ENCODE measurements at regions not wholly inside any gene's neighbourhood (a gene's known extent, or its start where the extent isn't known, plus 50 kb on each side); places are given as distances from the start of the nearest gene placed in this dataset.
"Not testable (repeated sequence)": the region's sequence is repeated elsewhere in the genome, so short reads cannot be mapped to it uniquely, and the experiment has no call there.

DNA sequence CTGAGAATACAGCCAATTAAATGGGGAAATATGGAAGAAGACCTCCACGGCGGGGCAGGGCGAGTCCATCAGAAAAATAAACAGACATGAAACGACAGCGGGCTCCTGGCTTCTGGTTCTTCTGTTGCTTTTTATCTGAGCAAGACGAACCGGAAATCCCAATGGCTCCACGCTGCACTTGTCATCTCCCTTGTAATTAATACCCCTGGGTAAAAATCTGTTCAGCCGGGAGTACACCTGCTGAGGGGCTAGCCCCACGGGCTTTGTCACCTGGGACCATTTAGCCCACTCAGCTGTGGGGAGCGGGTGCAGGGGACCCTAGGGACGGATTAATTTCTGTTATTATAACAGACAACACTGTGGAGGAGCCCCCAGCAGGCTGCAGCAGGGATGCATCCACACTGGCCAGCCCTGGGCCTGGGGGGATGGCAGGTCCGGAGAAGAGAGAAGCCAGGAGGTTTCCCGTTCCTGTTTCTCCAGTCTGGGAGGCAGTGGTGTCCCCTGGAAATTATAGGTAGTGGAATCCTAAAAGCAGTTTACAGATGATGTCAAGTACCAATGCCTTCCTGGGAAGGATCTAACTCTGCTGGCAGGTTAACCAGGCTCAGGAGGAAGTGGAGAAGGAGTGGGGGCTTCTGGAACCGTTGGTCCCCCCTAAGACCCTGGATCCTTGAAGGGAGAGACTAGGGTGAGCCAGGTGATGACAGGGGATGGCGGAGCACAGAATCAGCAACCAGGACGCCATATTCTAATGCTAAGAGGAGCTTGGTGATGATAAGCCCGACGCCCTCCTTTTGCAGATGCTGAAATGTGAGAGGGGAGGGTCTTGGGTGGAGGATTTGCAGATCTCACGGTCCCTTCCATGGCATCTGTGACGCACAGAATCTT, 566.1 kb downstream of the PTPRU start:
- no peak for DNase-seq (ENCODE audit: low read depth)

DNA sequence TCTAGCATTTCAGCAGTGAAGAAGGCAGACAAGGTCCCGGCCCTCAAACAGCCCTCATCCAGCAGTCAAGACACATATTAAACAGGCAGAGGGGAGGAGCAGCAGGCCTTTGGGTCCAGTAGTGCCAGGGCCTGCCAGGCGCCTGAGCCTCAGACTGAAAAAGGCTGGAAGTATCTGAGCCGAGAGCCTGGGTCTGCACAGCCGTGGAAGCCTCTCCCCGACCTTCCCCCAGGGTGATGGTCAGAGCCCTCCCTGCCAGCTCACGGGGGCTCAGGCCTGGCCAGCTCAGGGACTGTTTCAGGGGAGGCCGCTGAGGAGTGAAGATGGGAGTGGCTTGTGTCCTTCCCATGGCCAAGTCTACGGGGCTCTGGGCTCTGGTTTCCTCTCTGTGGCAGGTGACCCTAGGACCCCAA, 565.2 kb downstream of the PTPRU start:
- no peak for DNase-seq (ENCODE audit: low read depth)

- no peak for DNase-seq (ENCODE audit: low read depth)
Observed at GRCh38 chr1:29801003-29801402, 564.7 kb downstream of the PTPRU start.

- no peak for DNase-seq (ENCODE audit: low read depth)
Observed at GRCh38 chr1:29800522-29800956, 564.2 kb downstream of the PTPRU start.

DNA sequence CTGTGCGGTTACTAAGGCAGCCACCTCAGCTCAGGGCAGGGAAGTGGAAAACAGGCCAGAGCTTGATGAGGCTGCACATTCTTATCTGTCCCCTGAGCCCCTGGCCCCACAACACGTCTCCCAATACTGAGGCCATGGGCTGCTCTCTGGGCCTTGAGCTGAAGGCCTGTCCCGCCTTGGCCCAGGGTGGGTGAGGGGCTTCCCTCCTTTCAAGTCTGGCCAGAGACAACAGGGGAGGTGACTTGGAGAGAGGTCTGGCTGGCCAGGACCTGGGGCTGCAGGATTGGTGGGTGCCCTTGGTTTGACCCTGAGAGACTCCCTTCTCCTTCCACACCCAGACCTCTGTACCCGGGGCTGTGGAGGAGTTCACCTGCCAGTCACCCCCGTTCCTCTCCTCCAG, 563.8 kb downstream of the PTPRU start:
- no peak for DNase-seq (ENCODE audit: low read depth)

GRCh38 chr1:29798699-29799566, 562.6 kb downstream of the PTPRU start:
- no peak for DNase-seq (ENCODE audit: low read depth)

- not testable (repeated sequence) for DNase-seq (ENCODE audit: low read depth)
Observed at GRCh38 chr1:29797125-29797524, 560.8 kb downstream of the PTPRU start.

- DNase-seq (ENCODE audit: low read depth) = not testable (repeated sequence)
Observed at GRCh38 chr1:29795965-29796364, 559.6 kb downstream of the PTPRU start.

- no peak for DNase-seq (ENCODE audit: low read depth)
Observed at GRCh38 chr1:29793653-29794348, 557.5 kb downstream of the PTPRU start.

- DNase-seq (ENCODE audit: low read depth) = no peak
Observed at GRCh38 chr1:29793101-29793546, 556.8 kb downstream of the PTPRU start.

DNA sequence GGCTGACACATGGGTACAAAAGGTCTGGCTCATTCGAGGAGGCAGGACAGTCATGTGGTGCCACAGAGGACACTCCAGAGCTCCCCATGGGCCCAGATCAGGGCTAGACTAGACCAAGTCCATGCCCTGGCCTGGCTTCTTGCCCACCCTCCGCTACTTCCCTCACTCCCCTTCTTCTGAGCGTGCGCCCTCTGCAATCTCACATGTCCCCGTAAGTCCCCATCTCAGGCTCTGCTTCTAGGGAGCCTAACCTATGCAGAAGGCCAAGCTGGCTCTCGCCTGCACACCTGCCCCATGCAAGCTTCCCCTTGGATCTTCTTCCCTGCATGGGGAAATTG, 553.6 kb downstream of the PTPRU start:
- DNase-seq (ENCODE audit: low read depth) = no peak

DNA sequence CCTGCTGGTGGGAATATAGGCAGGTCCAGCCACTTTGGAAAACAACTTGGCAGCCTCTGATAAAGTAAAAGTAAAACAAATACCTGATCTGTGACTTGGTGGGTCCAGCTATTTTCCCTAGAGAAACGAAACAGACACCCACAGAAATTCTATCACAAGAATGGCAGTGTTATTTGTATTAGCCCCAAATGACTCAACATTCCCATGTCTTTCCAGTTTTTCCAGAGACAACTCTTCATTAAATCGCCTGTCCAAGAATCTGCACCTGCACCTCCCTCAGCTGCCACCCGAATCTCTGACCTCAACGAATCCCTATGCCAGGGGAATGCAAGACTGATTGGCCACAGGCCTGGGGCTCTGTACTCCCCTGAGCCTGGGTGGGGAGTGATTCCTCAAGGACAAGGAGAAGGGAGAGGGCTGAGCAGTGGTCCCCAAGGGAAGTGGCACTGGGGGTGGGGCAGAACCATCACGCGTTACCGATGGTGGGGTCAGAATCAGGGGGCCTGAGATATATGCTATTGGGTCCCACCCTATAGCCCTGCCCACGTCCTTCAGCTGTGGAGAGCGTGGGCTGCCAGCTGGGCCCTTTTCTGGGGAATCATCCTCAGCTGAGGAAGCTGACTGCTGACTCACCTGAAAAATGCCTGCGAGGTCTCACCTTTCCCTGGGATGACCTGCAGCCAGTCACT, 553.0 kb downstream of the PTPRU start:
- DNase-seq (ENCODE audit: low read depth) = no peak

- DNase-seq (ENCODE audit: low read depth) = no peak
Observed at GRCh38 chr1:29786791-29787732, 550.7 kb downstream of the PTPRU start.

GRCh38 chr1:29786195-29786594, 549.9 kb downstream of the PTPRU start:
- DNase-seq (ENCODE audit: low read depth) = no peak

DNA sequence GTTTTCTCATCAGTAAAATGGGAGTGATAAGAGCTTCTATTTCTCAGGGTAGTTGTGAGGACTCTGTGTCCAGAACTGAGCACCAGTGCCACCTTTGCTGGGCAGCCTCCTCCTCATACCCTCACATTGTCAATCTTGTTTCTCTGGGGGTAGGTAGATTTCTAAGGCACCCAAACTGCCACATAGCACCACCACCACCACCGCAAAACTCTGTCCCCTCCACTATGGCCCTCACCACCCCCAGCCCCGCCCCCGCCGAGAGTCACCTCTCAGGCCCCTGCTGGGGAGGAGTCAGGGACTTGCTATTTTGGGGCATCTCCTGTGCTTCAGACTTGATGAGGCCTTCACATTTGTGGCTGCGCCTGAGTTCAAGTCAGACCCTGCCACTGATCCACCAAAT, 549.2 kb downstream of the PTPRU start:
- DNase-seq (ENCODE audit: low read depth) = no peak

GRCh38 chr1:29785137-29785527, 548.8 kb downstream of the PTPRU start:
- no peak for DNase-seq (ENCODE audit: low read depth)

GRCh38 chr1:29784276-29785136, 548.2 kb downstream of the PTPRU start:
- no peak for DNase-seq (ENCODE audit: low read depth)

GRCh38 chr1:29783508-29784275, 547.4 kb downstream of the PTPRU start:
- no peak for DNase-seq (ENCODE audit: low read depth)
